CD4-positive, alpha-beta T cell treated with Interferon alpha-2 for 1 hour (primary cell): ENCODE measurements at regions not wholly inside any gene's neighbourhood (a gene's known extent, or its start where the extent isn't known, plus 50 kb on each side); places are given as distances from the start of the nearest gene placed in this dataset.
"Not testable (repeated sequence)": the region's sequence is repeated elsewhere in the genome, so short reads cannot be mapped to it uniquely, and the experiment has no call there.

Source experiments
- DNase-seq, 2 donors: peaks; one replicate each; pipeline ENCODE4 v3.0.0-alpha.2; 2020 to 2022

- no peak for DNase-seq
Measured at GRCh38 chr1:22321917-22322316, 129.7 kb upstream of the ZBTB40 start.

DNA sequence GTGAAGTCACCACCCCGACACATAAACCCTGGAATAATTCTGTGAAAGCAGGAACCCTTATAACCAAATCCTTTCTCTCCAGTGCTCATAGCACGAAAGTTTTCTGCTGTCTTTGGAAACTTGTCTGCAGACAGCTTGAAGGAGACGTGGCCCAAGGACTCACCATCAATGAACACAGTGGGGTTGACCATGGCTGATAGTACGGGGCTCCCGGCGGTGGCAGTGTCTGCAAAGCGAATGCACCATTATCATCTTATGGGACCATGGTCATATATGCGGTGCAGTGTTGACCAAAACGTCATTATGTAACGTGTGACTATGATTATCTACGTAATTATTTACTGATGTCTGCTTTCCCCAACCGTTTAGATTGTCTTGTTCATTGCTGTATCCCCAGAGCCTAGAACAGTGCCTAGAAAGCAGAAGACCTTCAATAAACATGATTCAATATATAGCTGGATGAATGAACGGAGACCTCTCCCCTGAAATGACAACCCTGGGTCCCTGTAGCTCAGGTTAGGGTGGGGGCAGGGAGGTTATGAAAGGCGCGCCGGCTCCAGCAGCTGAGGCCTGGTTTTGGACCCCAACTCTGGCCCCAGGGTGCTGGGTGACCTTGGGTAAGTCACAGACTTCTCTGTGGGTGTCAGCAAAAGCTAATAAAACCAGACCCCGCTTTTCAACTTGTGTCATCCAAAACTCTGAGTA is 128.4 kb upstream of the ZBTB40 start:
- no peak for DNase-seq

- no peak for DNase-seq
Measured at GRCh38 chr1:22323846-22324504, 127.7 kb upstream of the ZBTB40 start.

DNA sequence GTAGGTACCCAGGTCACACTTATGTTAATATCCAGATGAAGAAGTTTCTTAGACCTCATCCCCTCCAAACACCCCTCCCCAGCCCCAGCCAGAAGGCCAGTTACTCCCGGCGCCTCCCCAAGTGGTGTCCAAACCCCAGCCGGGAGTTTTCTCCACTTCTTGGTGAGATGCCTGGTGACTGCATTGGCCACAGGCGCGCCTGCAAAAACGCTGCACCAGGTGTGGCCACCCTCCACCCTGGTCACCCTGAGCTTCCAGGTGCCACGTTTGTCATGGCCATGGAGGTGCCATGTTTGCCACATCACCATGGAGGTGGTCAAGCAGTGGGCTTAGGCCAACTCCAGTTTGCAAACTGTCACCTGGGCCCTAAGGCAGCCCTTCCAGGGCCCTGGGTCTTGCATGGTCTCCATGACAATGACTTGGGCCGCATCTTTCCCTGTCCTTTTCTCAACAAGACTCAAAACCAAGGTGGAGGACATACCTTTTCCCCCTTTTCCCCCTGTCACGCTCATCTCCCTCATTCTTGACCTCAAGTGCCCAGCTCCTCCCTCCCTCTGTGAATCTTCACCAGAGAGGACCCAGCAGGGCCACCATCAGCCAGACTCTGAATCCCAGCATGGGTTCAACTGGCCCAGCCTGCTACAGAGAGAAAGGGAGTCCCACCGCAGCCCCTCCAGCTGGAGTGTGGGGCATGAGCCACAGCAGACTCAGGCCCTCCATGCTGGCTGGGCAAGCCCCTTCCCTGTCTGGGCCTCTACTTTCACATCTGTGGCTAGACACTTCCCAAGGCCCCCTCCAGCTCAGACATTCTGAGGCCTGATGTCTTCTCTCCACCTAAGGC is 125.9 kb upstream of the ZBTB40 start:
- no peak for DNase-seq

GRCh38 chr1:22326372-22326915 is 125.2 kb upstream of the ZBTB40 start:
- no peak for DNase-seq

DNA sequence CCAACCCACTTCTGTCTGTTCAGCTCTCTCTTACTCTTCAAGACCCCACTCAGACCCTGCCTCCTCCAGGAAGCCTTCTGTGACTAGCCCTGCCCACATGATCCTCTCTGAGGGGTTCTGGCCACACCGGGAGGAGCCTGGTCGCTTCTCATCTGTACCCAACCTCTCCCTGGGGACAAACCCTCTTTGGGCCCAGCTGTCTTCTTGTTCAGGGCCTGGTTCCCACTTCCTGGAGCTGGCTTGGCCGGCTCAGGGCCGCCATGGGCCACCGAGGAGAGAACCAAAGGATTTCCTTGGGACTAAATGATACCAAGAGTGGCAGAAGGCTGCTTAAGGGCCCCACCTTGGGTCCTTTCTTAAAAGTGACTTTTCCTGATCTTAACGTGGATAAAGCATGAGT is 124.7 kb upstream of the ZBTB40 start:
- DNase-seq: no peak

- no peak for DNase-seq
Measured at GRCh38 chr1:22327411-22327810, 124.2 kb upstream of the ZBTB40 start.

DNA sequence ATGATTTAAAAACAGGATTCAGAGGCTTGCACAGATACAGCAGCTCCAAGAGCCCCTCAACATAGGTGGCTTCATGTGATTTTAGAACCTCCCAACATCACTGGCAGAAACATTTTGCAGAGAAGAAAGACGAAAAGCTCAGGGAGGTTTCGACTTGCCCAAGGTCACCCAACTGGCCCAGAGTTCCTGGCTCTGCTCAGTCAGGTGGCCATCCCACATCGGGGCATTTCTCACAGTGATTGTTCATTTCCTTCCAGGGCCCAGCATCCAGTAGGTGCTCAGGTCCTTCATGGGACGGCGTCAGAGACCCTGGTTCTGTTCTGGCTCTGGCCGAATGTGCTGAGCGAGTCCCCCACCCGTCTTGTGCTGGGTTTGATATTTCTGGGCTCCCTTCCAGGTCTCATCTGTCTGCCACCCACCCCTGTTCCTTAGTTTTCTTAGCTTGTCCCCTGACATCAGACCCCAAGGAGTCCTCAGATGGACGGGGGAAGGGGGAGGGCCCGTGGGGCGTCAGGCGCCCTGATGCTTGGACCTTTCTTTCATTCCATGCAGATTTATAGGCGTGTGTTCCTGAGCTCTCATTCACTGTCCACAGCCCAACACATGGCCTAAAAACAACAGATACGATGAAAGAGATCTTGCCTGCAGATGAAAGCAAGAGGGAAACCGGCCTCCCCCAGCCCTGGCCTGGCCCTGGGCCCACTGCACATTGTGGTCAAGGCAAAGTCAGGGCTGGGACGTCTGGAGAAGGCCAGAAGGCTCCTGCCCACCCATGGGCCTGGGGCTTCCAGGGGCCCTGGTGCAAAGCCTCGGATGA is 123.1 kb upstream of the ZBTB40 start:
- no peak for DNase-seq

GRCh38 chr1:22329148-22329515 is 122.5 kb upstream of the ZBTB40 start:
- no peak for DNase-seq

DNA sequence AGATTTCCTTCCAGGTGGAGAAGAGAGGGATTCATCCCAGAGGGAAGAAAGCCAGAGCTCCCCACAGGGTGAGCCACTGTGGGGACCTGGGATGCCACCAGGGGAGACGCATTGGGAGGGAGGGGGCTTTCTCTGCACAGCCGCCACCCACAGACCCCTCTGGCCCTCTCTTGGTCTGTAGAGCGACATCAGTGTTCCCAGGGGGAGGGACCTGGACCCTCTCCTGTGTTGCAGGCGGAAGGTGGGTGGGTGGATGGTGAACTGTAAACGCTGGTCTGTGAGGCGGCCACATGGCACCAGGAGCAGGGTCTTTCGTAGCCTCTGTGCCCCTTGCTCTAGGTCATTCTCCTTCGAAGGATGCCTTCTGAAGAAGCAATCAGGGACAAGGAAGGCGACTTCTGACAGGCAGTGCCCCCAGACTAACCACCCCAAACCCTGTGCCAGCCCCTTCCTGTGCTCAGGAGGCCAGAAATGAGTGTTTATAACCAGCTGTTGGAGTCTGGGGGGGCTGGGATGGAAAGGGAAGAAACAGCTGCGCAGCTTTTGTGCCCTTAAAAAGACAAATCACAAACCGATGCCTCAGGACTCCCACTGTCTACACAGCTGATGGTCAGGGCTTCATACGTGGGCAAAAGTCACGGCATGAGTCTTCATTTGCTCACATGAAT is 121.4 kb upstream of the ZBTB40 start:
- DNase-seq: no peak

DNA sequence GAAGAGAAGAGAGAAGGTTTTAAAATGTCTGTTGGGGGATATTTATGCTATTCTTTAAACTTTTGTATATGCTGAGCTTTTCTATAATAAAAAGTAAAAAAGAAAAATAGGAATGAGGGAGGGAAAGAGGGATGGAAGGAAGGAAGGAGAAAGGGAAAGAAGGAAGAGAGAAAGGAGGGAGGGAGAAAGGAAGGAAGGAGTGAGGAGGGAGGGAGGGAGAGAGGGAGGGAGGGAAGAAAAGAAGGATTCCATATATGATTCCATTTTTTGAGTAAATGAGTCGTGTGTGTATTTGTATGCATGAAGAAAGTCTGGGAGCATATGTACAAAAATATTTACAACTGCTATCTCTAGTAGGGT is 120.9 kb upstream of the ZBTB40 start:
- DNase-seq: no peak

GRCh38 chr1:22331618-22332423 is 119.8 kb upstream of the ZBTB40 start:
- DNase-seq: no peak

- DNase-seq: no peak
Measured at GRCh38 chr1:22332424-22332717, 119.3 kb upstream of the ZBTB40 start.

GRCh38 chr1:22332795-22333499 is 118.7 kb upstream of the ZBTB40 start:
- no peak for DNase-seq

- no peak for DNase-seq
Measured at GRCh38 chr1:22333516-22334121, 118.0 kb upstream of the ZBTB40 start.

DNA sequence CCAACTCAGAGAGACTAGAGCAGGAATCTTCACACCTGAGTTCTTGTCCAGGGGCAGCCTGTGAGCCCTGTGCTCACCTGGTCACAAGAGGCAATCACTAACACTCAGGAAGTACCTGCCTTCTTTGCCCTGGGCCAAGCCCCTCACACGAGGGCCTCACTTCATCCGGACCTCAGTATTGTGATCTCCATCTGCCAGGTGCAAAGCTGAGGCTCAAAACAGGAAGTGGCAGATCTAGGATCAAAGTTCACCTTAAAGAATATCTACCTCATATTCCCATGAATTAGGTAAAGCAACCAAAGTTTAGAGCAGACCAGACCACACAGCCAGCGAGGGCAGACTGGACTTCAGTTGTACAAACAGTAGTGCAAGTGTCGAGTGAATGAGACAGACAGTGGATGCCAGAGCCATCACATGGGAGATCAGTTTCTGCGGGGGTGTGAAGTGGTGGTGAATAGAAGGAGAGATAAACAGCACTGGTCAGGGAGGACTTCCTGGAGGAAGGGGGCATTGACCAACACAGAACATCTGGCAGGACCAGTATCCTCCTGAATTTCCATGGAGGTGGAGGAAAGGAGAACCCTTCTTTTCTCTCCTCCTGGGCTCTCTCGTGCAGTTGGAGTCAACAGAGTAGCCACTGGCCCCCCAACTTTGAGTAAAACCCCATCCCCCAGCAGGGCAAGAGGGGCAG is 116.6 kb upstream of the ZBTB40 start:
- no peak for DNase-seq

- not testable (repeated sequence) for DNase-seq
Measured at GRCh38 chr1:22336274-22336673, 115.4 kb upstream of the ZBTB40 start.

GRCh38 chr1:22336696-22337545 is 114.7 kb upstream of the ZBTB40 start:
- DNase-seq: not testable (repeated sequence)
